ENCODE measurements at regions not wholly inside any gene's neighbourhood (a gene's known extent, or its start where the extent isn't known, plus 50 kb on each side); places are given as distances from the start of the nearest gene placed in this dataset.

- Histone ChIP-seq H3K4me1 (peaks cover 13 to 34% (median 30%) of the 10 kb centered on the region in 4 donors), H3K9me3 (no peaks in the 10 kb centered on the region), H3K27ac (replicated peaks in 1 of 4) (no peak overlapping the region), H3K4me3 (no peak overlapping the region), H3K27me3 (no peaks in the 10 kb centered on the region), H3K36me3 (no peaks in the 10 kb centered on the region)
- no peak for TF ChIP-seq CTCF (IDR thresholded peaks at IDR 0.05)
- TF ChIP-seq POLR2A (IDR thresholded peaks at IDR 0.05; ENCODE audit: low read depth): no peak
- TF ChIP-seq POLR2AphosphoS5 (IDR thresholded peaks at IDR 0.05): no peak
- TF ChIP-seq EP300 (IDR thresholded peaks at IDR 0.05): no peak
- WGBS: 80% methylated on average over 1 of the region's 1 CpG
- DNase-seq (ENCODE audit: extremely low spot score): no peak
- intact Hi-C loops (cut with DNase I): no loop called here
Measured at GRCh38 chr10:113473011-113473410, 79.8 kb upstream of the HABP2 start.

- Histone ChIP-seq H3K36me3 (no peaks in the 10 kb centered on the region), H3K9me3 (peaks cover 0 to under 1% (median 0%) of the 10 kb centered on the region in 4 donors), H3K4me1 (peaks cover 13 to 34% (median 30%) of the 10 kb centered on the region in 4 donors), H3K4me3 (no peak overlapping the region), H3K27me3 (no peaks in the 10 kb centered on the region), H3K27ac (replicated peaks in 1 of 4) (peak overlapping the region in 1 of 4 donors; percentile 75)
- TF ChIP-seq POLR2A (IDR thresholded peaks at IDR 0.05; ENCODE audit: low read depth) (no peak), CTCF (IDR thresholded peaks at IDR 0.05) (no peak), POLR2AphosphoS5 (IDR thresholded peaks at IDR 0.05) (no peak), EP300 (IDR thresholded peaks at IDR 0.05) (no peak)
- no peak for DNase-seq (ENCODE audit: extremely low spot score)
- WGBS: 87% methylated on average over 3 of the region's 3 CpGs
- intact Hi-C loops (cut with DNase I): no loop called here
Measured at GRCh38 chr10:113473851-113474250, 79.0 kb upstream of the HABP2 start.

GRCh38 chr10:113474752-113475151 is 78.1 kb upstream of the HABP2 start:
- intact Hi-C loops (cut with DNase I): no loop called here
- peak; percentile 80 for DNase-seq (ENCODE audit: extremely low spot score)
- Histone ChIP-seq H3K27me3 (no peaks in the 10 kb centered on the region), H3K36me3 (no peaks in the 10 kb centered on the region), H3K27ac (replicated peaks in 1 of 4) (peak overlapping the region; percentile 4 to 75 (median 17)), H3K4me3 (no peak overlapping the region), H3K9me3 (peaks cover 4 to 10% (median 5%) of the 10 kb centered on the region in 4 donors), H3K4me1 (peaks cover 13 to 34% (median 30%) of the 10 kb centered on the region in 4 donors)
- TF ChIP-seq POLR2A (IDR thresholded peaks at IDR 0.05; ENCODE audit: low read depth) (no peak), EP300 (IDR thresholded peaks at IDR 0.05) (no peak), CTCF (IDR thresholded peaks at IDR 0.05) (no peak), POLR2AphosphoS5 (IDR thresholded peaks at IDR 0.05) (no peak)
- WGBS: 69% methylated on average over 2 of the region's 2 CpGs

- H3K4me3 ChIP-seq: no peak overlapping the region
- TF ChIP-seq POLR2A (IDR thresholded peaks at IDR 0.05; ENCODE audit: low read depth): no peak
- peak in 2 of 3 experiments; percentile 8 to 27 for TF ChIP-seq CTCF (IDR thresholded peaks at IDR 0.05)
Measured at GRCh38 chr10:113475381-113475807, 77.5 kb upstream of the HABP2 start.

GRCh38 chr10:113476191-113476590 is 76.7 kb upstream of the HABP2 start:
- 59% methylated on average over 8 of the region's 8 CpGs for WGBS
- H3K36me3 ChIP-seq: no peaks in the 10 kb centered on the region
- peak; percentile 75 for DNase-seq (ENCODE audit: extremely low spot score)
- H3K9me3 ChIP-seq: peaks cover 5 to 21% (median 14%) of the 10 kb centered on the region in 4 donors
- no peak for TF ChIP-seq POLR2A (IDR thresholded peaks at IDR 0.05; ENCODE audit: low read depth)
- TF ChIP-seq EP300 (IDR thresholded peaks at IDR 0.05): no peak
- no peak for TF ChIP-seq CTCF (IDR thresholded peaks at IDR 0.05)
- TF ChIP-seq POLR2AphosphoS5 (IDR thresholded peaks at IDR 0.05): no peak
- intact Hi-C loops (cut with DNase I): no loop called here
- H3K27ac ChIP-seq (replicated peaks in 1 of 4): peak overlapping the region in 2 of 4 donors; percentile 29 to 75
- no peaks in the 10 kb centered on the region for H3K27me3 ChIP-seq
- peaks cover 13 to 34% (median 30%) of the 10 kb centered on the region in 4 donors for H3K4me1 ChIP-seq
- H3K4me3 ChIP-seq: no peak overlapping the region

More at GRCh38 chr10:113475381-113475807, 77.5 kb upstream of the HABP2 start:
- intact Hi-C loops (cut with DNase I): no loop called here
- DNase-seq (ENCODE audit: extremely low spot score): peak; percentile 57
- Histone ChIP-seq H3K27ac (replicated peaks in 1 of 4) (peak overlapping the region; percentile 4 to 75 (median 17)), H3K9me3 (peaks cover 5 to 16% (median 10%) of the 10 kb centered on the region in 4 donors), H3K36me3 (no peaks in the 10 kb centered on the region), H3K27me3 (no peaks in the 10 kb centered on the region), H3K4me1 (peaks cover 13 to 34% (median 30%) of the 10 kb centered on the region in 4 donors)
- 24% methylated on average over 4 of the region's 4 CpGs for WGBS

All from esophagus muscularis mucosa (tissue), 4 donors.